NCI-H82 treated with DMSO at 0.1 percent for 48 hours (cell line): ENCODE measurements at regions not wholly inside any gene's neighbourhood (a gene's known extent, or its start where the extent isn't known, plus 50 kb on each side); places are given as distances from the start of the nearest gene placed in this dataset.

Experiments used
- DNase-seq: peaks from one replicate; lab custom pipeline; 2025; ENCODE audit not compliant: unreplicated experiment; lab: John Stamatoyannopoulos, UW

DNA sequence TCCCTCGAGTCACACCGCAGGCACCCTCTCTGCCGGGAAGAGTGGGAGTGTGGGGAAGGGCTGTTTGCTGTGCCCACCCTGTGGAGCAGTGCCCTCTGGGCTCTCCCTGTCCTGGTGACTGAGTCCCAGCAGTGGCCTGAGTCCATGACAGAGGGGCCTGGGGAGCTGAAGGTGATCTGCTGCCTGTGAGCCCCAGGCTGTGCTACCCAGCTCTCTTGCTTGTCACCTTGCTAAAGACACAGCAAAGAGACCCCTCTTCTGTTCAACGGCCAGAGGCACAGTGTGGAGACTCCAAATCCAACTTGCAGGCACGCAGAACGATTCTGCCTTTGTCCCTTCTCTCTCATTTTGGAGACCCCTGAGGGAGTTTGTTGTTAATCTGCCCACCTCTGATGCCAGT is 232.6 kb downstream of the OPA1 start:
- DNase-seq, result no peak

DNA sequence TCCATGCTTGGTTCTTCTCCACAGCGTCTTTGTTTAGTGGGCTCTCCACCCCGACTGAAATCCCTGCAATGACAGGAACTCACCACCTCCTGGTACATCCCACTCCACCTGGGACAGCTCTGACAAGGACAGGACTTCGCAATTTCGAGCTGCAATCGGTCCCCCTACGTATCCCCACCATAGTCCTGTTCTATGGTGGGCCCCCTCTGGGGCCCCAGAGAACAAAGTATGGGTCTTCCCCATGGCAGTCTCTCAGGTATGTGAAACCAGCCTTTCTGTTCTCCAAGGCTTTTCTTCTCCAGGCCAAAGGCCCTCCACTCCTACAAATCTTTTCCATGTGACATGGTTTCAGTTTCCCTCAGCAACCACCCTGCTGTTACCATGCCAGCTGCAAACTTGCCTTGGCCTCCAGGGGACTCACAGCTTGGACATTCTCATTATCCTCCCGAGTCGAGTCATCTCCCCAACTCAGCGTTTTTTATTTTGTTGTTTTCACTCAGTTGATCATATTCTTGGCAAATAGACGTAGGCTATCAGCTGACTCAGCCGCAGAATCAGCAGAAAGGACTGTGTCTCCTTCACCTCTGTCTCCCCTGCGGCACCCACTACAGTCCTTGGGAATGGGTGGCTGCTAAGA is 233.3 kb downstream of the OPA1 start:
- no peak for DNase-seq

DNA sequence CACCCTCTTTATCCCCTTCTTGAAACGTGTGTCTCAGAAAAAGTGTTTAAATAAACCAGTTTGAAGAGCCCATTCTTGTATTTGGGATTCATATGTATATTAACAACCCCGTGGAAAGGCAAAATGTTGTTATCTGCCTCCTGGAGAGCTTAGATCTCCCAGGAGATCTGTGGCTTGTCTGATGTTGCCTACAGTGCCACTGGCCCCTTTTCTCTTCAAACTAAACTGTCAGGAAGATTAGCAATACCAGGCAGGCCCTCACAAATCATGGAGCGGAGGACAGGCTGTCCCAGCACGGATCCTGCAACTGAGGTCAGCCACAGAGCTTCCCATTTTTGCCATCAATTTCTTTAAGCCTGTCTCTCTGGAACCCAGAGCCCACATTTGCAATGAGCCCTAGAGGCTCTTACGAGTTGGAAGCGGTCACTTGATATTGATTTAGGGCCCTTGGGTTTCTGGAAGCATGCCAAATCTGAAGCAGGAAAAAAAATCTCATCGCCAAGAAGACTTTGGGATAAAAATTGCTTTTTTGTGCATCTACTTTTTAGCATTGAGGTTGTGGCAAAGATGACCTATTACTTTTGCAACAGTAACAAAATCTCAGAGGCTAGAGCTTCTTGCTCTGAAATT is 234.1 kb downstream of the OPA1 start:
- no peak for DNase-seq

DNA sequence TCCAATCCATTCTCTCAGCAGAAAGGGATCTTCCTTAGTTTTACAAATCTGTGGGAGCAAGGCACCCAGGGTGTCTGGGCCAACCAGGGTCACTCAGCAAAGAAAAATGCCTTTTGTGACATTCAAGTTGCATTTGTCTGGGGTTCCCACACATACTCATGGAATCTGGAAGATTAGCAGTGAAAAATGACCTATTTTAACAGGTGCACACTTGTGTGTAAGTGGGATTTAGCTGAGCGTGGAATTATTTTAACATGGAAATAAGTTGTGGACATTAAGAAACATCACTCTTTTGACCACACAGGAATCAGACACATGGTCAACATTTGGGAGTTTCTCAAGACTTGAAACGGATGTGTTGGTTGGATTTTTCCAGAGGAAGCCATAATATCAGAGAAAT is 234.9 kb downstream of the OPA1 start:
- no peak for DNase-seq

DNA sequence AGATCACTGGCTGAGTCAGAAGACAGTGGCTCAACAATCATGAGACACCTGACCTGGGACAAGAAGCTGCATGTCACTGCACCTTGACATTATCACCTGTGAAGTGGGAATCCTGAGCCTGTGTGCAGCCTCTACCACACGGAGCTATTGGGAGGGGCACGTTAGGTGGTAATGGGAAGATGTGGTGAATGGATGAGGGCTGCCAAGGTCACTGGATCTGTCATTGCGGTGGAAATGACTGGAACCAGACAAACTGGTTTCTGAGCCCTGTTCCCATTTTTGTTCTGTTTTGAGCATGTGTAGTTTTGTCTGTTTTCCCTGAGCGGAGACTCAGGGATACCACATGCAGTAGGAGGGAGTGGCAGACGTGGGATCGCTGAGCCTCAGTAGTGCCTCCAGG is 235.5 kb downstream of the OPA1 start:
- no peak for DNase-seq

GRCh38 chr3:193829781-193830180 is 236.8 kb downstream of the OPA1 start:
- no peak for DNase-seq

DNA sequence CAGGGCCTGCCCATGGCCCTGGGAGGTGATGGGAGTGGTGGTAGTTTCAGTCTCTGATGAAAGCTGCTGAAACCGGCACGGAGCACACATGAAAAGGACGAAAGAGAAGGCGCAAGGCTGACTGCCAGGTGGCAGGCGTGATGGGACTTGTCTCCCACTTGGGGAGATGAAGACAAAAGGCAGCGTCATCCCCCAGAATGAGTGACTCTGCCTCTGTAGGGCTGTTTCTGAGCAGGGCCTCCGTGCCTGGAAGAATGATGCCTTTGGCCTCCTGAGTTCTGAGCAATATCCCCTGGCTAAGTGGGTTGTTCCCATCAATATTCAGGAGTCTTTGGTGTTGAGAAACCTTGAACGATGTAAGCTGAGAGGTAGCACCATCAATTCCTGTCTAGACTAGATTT is 237.8 kb downstream of the OPA1 start:
- DNase-seq, result no peak

DNA sequence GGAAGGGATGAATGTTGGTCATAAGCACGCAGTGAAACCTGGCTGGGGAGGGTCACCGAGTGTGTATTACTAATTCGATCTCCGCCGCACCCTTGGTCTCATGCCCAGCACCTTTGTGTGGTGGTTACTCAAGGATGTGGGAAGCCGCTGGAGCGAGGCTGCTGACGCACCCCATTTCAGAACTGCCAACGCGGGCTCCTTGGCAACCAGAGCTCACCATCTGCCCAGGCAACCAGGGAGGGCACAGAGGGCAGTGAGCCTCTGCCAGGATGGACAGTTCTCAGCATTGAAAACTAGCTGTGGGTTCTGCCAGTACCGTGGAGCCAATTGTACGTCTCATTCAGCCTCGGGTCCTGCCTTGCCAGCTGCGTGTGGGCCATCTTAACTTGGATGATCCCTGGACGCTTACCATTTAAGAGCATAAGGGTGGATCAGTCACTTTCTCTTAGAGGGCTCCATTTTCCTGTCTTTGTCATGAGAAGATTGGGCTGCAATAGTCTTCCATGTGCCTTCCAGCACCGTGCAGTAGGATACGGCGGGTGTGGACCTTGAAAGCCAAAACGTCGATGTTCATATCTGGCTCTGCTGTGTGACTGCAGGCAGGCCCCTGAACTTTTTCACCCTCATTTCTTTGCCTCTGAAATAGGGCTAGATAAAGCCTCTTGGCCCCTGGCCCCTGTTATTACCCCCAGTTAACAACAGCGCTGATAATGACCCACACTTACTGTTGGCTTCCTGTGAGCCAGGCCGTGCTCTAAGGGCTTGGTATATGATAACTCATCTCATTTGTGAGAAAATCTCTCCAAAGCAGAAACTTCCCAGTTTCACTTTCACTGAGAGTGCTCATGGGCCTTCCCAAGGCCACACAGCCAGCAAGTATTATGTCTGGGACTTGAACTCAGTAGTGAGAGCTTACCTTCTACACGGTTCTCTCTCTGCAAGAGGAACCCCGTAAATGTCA is 238.8 kb downstream of the OPA1 start:
- DNase-seq, result no peak

DNA sequence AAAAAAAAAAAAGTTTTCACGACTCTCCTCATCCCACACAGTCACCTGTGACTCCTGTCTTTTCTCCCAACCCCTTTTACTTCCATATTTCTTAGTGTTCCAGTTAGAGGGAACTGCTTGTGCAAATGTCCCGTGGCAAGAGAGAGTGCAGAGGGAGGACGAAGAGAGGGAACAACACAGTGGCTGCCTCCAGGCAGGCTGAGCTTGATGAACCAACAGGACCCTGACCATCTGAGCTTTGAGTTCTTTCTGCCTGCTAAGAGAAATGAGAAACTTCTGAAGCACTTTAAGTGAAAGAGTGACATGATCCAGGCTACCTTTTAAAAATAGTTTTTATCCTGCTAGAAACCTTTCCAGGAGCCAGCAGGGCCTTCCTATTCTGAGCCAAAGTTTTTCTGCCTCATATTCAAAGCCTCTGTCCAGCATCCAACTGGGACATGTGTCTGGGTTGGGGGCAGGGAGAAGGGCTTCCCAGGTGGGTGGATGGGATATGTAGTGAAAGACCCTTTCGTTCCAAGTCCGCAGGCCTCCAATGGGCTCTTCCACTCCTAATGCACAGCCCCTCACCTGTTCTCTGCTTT is 239.9 kb downstream of the OPA1 start:
- no peak for DNase-seq

DNA sequence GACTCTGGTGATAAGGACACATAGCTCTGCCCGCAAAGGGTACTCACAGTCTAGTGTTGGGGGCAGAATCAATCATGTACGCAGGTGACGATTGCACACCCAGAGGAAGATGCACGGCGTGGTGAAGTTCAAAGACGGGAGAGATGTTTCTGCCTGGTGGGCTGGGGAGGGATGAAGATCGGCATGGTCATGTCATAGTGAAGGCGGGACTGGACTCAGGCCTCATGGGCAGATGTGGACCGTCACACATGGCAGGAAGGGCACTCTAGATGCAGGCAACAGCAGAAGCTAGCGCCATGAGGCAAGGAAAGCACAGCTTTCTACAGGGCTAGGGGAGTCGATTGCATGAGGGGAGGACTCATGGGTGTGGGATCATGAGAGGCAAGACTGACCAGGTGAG is 240.6 kb downstream of the OPA1 start:
- DNase-seq, result no peak

DNA sequence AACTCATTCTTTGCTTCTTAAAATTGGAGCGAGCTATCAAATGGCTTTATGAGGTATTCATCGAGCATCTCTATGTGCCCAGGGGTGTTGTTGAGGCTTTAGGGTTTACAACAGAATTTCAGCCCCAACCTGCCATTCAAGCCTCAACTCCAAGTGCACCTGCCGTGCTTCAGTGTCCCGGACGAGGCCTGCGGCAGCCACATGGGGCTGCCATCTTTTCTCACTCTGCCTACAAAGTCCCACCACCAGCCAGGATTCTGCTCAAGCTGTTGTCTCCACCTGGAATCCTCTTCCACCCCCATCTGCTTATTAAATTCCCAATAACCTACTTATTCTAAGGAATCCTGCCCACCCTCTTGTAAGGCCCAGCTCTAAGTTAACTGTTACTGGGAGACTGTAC is 242.4 kb downstream of the OPA1 start:
- DNase-seq, result no peak

DNA sequence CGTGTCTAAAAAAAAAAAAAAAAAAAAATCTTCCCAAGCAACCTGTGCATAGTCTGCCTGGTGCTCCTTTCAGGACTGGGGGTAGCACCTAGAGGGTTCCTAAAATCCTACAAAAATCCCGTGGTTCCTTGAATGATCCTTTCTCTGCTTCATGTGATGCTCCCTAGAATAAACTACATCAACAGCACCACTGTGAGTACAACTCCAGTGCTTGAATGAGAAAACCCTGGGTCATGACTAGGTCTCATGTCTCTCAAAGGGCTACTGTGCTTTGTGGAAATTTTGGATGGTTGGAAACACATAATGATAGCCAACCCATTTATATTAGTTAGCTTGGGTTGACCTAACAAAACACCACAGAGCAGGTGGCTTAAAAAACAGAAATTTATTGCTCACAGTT is 243.5 kb downstream of the OPA1 start:
- DNase-seq, result no peak

DNA sequence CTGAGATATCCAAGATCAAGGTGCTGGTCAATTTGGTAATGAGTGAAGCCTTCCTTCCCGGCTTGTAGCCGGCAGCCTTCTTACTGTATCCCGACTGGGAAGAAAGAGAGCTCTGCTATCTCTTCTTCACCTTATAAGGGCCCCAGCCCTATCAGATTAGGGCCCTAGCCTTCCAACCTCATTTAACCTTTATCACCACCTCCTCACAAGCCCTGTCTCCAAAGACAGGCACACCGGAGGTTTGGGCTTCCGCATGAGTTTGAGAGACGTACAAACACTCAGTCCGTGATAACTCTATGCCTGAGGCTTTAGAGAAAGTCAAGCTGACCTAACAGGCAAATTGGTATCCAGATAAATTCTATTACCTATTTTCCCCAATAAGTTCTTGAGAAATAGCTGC is 243.9 kb downstream of the OPA1 start:
- no peak for DNase-seq

GRCh38 chr3:193837347-193837827 is 244.4 kb downstream of the OPA1 start:
- DNase-seq, result no peak

GRCh38 chr3:193840111-193840641 is 247.2 kb downstream of the OPA1 start:
- no peak for DNase-seq

- DNase-seq, result no peak
Measured at GRCh38 chr3:193841581-193841980, 248.6 kb downstream of the OPA1 start.

GRCh38 chr3:193842029-193842798 is 249.2 kb downstream of the OPA1 start:
- no peak for DNase-seq

DNA sequence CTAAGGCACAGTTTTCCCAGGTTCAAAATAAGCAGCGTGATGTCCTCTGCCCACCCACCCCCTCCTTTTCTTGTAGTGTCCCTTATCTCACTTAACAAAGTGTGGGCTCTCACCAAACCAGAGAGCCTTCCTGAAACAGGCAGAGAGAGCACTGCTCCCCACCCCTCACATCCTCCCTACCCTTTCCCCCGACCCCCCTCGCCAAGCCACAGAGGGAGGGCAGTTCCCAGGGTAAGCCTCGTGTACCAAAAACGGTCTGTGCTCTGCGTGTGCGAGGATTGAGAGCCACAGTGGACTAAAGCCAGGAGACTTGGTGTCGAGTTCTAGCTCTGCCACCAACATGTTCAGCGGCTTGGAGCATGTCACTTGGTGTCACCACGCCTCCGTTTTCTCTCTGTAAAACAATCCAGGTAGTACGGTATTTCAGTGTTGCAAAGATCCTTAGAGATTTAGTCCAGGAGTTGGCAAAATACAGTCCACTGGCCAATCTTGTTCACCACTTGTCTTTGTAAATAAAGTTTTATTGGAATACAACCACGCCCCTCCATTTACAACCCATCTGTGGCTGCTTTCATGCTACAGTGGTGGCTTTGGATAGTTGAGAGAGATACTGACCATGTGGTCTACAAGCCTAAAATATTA is 249.9 kb downstream of the OPA1 start:
- DNase-seq, result no peak

- DNase-seq, result no peak
Measured at GRCh38 chr3:193843474-193844301, 250.7 kb downstream of the OPA1 start.
